Cardiac fibroblast (primary cell): ENCODE measurements at regions not wholly inside any gene's neighbourhood (a gene's known extent, or its start where the extent isn't known, plus 50 kb on each side); places are given as distances from the start of the nearest gene placed in this dataset.
A peak's percentile ranks its signal among the peaks of the same experiment; 100 is the strongest.
"Not testable (repeated sequence)": the region's sequence is repeated elsewhere in the genome, so short reads cannot be mapped to it uniquely, and the experiment has no call there.

ENCODE experiments used
- DNase-seq, 2 donors: peaks; one replicate each; pipeline versions ENCODE4 v3.0.0 to v3.0.0-alpha.2; 2010; ENCODE audit warnings: low read depth in 2 of 2
- H3K4me3 ChIP-seq, 2 donors: replicated peaks in 1 of 2; 1 replicate in 1 of 2; 2 replicates in 1 of 2; pipeline ENCODE4 v1.5.1; 2011; ENCODE audit warnings: low read depth in 2 of 2, low read length in 2 of 2, mild to moderate bottlenecking in 2 of 2, moderate library complexity in 1 of 2
- CTCF ChIP-seq: IDR thresholded peaks from one replicate; pipeline ENCODE4 v1.5.1; 2011; ENCODE audit warnings: low read depth, mild to moderate bottlenecking, low read length, inconsistent platforms

GRCh38 chr15:70375586-70375985 is 277.9 kb upstream of the TLE3 start:
- H3K4me3 ChIP-seq = no peak overlapping the region
- no peak for TF ChIP-seq CTCF
- DNase-seq = no peak

- H3K4me3 ChIP-seq = no peak overlapping the region
- TF ChIP-seq CTCF = no peak
- peak; percentile 53 to 61 for DNase-seq
Measured at GRCh38 chr15:70375006-70375431, 277.3 kb upstream of the TLE3 start.

GRCh38 chr15:70374096-70374495 is 276.4 kb upstream of the TLE3 start:
- H3K4me3 ChIP-seq = no peak overlapping the region
- no peak for DNase-seq
- no peak for TF ChIP-seq CTCF

GRCh38 chr15:70373439-70373838 is 275.7 kb upstream of the TLE3 start:
- H3K4me3 ChIP-seq, DNase-seq: not testable (repeated sequence)

- H3K4me3 ChIP-seq, DNase-seq: not testable (repeated sequence)
Measured at GRCh38 chr15:70367913-70368705, 270.4 kb upstream of the TLE3 start.

- H3K4me3 ChIP-seq, DNase-seq: not testable (repeated sequence)
Measured at GRCh38 chr15:70364023-70364422, 266.3 kb upstream of the TLE3 start.

- no peak overlapping the region for H3K4me3 ChIP-seq
- peak; percentile 85 for TF ChIP-seq CTCF
- DNase-seq = peak; percentile 47 to 66
Measured at GRCh38 chr15:70362886-70363285, 265.2 kb upstream of the TLE3 start.

GRCh38 chr15:70362350-70362749 is 264.6 kb upstream of the TLE3 start:
- TF ChIP-seq CTCF = no peak

More at GRCh38 chr15:70362350-70362749, 264.6 kb upstream of the TLE3 start:
- H3K4me3 ChIP-seq = no peak overlapping the region
- no peak for DNase-seq
